OCI-LY3 (cell line): ENCODE measurements at regions not wholly inside any gene's neighbourhood (a gene's known extent, or its start where the extent isn't known, plus 50 kb on each side); places are given as distances from the start of the nearest gene placed in this dataset.

ENCODE experiments used
- CTCF ChIP-seq: fragments of 200-600, 300-600 bp; sonication (generic); IDR thresholded peaks from 2 replicates; pipeline ENCODE4 v1.5.1; 2014; ENCODE audit warnings: antibody characterized with exemption, low read length, low read depth
- EZH2phosphoT487 ChIP-seq: fragments of 200-600 bp; shearing (Covaris generic); IDR thresholded peaks from 2 replicates; pipeline ENCODE4 v1.6.1; 2018; ENCODE audit warnings: antibody characterized with exemption, mixed run types, low read depth

- TF ChIP-seq CTCF (no peak), EZH2phosphoT487 (no peak)
Observed at GRCh38 chr10:3999642-4000041, 214.6 kb upstream of the KLF6 start.
